IPS DF 4.7 (cell line): ENCODE measurements at regions not wholly inside any gene's neighbourhood (a gene's known extent, or its start where the extent isn't known, plus 50 kb on each side); places are given as distances from the start of the nearest gene placed in this dataset.

Source experiments
- DNase-seq: peaks from one replicate; pipeline ENCODE4 v3.0.0-alpha.2; 2013; ENCODE audit warnings: low spot score; ENCODE audit errors: extremely low read depth

DNA sequence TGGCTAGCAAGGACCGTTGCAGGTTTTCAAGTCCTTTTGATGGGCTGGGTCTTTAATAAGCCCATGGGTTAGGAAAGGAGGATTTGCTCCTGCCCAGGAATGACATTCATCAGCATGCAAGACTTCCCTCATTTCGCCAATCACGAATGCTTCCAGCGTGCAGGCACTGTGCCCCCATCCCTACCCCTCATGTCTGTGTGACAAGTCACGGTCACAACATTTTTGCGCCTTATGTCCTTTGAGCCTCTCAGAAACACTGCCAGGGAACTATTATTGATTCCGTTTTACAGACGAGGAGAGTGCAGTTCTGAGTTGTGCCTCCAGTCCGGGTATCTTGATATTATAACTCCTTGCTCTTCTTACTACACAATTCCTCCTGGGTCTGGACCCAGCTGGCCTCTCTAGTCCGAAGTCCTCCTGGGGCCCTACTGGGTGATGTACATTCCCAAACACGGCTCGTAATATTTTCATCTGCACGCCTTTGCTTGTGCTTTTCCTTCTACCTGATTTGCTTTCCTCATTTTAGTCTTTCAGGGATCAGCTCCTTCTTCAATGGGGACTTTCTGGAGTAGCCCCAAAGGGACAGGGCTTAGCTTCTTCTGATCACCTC lies 101.8 kb upstream of the MYCN start:
- DNase-seq = no peak

DNA sequence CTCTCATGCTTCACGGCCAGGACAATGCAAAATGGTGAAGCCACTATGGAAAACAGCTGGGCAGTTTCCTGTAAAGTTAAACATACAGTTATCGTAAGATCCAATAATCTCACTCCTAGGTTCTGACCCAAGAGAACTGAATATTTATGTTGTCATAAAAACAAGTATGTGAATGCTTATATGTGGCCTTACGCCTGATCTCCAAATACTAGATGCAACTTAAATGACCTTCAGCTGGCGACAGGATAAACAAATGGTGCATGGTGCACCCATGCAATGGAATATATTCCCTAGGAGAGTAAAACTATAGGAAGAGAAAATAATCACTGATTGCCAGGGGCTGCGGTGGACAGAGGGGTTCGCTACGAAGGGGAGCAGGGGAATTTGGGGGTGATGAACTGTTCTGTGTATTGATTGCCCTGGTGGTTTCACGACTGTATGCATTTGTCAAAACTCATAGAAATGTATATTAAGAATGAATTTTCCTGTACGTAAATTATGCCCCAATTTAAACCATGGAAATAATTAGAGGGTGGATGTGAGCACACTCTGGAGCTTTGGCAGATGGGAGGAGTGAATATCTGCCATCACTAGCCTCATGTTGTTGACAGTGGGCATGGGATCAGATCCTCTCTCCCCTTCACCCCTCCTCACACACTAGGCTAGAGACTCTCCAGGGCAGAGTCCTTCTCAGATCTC lies 100.8 kb upstream of the MYCN start:
- no peak for DNase-seq

- no peak for DNase-seq
Measured at GRCh38 chr2:15840148-15840547, 100.2 kb upstream of the MYCN start.

DNA sequence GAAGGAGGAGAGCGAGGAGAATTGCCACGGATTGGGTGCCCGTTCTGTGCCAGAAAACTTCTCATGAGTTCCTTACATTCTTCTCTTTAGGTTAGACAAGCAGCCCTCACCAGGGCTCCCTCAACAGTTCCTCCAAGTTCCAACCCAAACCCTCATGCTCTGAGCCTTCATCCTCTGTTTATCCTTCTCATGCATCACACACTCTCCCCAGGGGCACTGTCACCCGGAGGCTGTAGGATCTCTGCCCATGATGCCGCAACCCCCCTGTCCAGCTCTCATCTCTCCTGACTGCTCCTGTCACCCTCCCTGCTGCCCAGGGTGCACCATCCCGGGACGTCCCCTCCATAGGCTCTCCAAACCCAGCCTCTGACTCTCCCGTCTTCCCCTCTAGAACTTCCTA lies 99.4 kb upstream of the MYCN start:
- DNase-seq = no peak

- DNase-seq = no peak
Measured at GRCh38 chr2:15841776-15842560, 98.4 kb upstream of the MYCN start.

GRCh38 chr2:15842758-15843666 lies 97.3 kb upstream of the MYCN start:
- DNase-seq = no peak

DNA sequence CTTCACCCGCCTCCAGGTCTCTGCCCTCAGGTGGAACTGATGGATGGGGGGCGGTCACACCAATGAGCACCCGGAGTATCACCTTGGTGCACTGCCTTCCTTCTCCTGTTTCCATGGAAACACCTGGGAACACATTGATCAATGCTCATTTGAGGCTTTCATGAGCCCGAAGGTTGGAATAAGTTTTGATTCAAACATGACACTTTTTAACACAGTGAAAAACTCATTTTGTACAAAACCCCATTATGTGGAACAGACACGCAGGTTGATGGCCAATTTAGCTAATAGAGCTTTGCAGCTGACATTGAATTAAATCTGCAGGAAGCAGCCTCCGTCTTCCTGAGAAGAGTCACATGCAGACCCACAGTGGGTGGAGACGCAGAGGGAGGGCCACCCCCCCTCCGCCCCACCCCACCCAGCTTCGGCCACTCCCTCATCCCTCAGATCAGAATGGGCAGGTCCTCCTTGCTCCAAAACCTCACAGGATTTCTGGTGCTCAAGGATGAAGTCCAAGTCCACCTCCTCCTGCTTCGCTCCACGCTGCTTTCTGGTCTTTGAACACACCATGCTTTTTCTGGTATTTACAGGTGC lies 96.0 kb upstream of the MYCN start:
- DNase-seq = no peak

- DNase-seq = no peak
Measured at GRCh38 chr2:15845294-15845693, 95.1 kb upstream of the MYCN start.

- no peak for DNase-seq
Measured at GRCh38 chr2:15845737-15846405, 94.5 kb upstream of the MYCN start.

DNA sequence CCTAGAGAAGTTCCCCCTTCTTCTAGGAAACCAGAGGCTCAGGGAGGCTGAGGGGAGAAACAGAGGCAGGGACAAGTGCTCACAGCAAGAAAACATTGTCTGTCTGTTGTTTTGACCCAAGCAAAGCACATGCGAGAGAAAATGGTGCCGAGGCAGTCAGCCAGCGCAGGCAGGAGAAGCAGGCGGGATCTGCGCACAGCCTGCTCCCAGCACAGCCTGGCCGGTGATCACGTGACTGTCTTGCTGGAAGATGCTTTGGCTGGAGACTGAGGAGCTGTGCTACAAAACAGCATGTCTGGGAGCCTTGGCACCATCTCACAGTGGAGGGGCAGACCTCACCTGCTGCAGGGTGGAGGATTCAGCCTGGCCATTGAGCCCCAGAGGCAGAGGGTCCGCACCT lies 93.7 kb upstream of the MYCN start:
- no peak for DNase-seq

DNA sequence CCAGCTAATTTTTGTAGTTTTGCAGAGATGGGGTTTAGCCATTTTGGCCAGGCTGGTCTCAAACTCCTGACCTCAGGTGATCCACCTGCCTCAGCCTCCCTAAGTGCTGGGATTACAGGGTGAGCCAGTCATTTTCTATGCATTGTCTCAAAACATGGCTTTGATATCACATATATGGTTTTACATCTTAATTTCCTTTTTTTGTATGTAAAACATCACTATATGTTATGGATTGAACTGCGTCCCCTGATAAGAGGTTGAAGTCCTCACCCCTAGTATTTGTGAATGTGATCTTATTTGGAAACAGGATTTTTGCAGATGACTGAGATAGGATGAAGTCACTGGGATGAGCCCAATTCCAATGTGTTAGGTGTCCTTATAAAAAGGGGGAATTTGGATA lies 89.8 kb upstream of the MYCN start:
- DNase-seq = no peak

- no peak for DNase-seq
Measured at GRCh38 chr2:15851076-15851693, 89.2 kb upstream of the MYCN start.

DNA sequence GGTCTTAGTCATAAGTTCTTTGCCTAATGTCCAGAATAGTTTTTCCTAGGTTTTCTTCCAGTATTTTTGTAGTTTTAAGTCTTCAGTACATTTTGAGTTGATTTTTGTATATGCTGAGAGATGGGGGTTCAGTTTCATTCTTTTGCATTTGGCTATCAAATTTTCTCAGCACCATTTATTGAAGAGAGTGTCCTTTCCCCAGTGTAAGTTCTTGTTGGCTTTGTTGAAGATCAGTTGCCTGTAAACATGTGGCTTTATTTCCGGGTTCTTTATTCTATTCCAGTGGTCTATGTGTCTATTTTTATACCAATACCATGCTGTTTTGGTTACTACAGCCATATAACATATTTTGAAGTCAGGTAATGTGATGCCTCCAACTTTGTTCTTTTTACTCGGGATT lies 87.5 kb upstream of the MYCN start:
- DNase-seq = no peak

- DNase-seq = no peak
Measured at GRCh38 chr2:15853903-15854302, 86.4 kb upstream of the MYCN start.

DNA sequence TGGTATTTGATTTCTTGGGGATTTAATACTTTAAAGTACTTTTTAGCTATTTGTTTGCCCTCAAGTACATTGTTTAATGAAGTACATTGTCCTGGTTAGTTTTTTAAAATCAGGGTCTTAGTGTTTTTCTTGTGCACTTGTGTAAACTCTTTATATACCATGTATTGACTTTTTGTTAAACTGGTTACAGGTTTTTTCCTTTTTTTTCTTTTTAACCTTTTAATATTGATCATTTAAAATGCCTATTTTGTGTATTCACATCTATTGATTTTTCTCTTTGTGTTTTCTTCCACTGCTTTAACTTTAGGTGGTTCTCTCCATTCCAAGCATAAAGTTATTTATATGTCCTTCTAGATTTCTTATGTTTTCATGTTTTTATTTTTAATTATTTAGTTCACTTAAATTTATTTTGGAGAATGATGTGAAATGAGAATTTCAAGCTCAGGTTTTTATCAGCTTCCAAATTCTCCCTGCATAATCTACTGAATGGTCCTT lies 84.5 kb upstream of the MYCN start:
- DNase-seq = no peak

DNA sequence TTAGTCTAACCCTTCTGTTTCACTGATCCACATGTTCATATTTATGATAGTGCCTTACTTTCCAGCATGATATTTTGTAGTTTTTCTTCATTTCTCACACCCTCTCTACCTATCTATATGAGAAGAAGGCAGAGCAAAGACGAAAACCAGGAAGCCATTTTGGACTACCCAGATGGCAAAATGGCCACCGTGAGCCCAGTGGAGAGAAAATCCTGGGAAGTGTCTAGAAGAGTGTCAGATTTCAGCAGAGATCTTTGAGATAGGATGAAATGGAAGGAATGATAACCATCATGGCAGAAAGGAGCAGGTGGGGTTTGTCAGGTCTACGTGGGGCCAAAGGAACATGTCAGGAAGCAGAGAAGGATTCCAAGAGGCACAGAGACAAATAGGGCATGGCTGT lies 84.0 kb upstream of the MYCN start:
- DNase-seq = no peak

- DNase-seq = no peak
Measured at GRCh38 chr2:15858466-15858865, 81.9 kb upstream of the MYCN start.

DNA sequence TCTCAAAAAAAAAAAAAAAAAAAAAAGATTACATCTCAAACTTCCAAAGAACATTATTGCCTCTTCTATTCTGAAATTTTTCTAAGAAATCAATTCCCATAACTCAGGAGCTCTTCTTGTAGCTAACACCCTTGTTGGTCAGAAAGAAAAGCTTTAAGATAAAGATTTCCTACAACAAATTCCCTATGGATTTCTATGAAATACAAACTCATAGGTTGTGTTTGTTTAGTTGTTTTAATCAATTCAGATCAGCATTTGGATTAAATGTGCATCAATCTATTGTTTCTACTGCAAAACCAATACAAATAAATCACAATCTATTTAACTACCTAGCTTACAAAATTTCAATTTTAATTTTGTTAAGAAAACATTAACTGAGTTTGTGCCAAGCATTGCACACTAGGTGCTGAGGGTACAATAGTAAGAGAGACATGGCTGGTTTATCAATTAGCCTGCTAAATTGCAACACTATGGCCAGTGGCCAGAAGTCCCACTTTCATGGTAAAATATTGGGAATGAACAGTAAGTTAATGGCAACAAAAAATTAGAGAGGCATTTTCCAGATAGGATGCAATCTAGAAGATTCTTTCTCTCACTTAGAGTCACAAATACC lies 80.2 kb upstream of the MYCN start:
- DNase-seq = no peak

DNA sequence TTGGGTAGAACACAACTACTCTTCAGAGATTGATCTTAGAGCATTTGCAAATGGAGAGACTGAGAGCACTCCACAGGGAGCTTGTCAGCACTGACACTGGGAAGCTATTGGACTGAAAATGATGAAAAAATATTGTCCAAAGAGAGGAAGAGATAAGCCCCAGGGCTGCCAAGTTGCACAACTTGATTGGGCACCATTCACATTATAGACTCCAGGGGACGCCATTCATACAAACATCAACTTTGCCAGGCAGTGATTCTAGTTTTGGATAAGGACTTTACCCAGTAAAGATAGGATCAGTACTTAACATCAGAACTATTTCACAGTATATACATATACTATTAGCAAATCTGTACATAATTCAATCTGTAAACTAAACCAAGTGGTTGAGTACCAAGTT lies 79.6 kb upstream of the MYCN start:
- no peak for DNase-seq
